ENCODE measurements at regions not wholly inside any gene's neighbourhood (a gene's known extent, or its start where the extent isn't known, plus 50 kb on each side); places are given as distances from the start of the nearest gene placed in this dataset.
"Not testable (repeated sequence)": the region's sequence is repeated elsewhere in the genome, so short reads cannot be mapped to it uniquely, and the experiment has no call there.

GRCh38 chr13:99796175-99796819, 175.3 kb downstream of the ZIC5 start:
- intact Hi-C loops (cut with micrococcal nuclease): no loop called here

- intact Hi-C loops (cut with micrococcal nuclease): no loop called here
These were observed 179.3 kb downstream of the ZIC5 start for GRCh38 chr13:99792079-99792921.

- intact Hi-C loops (cut with micrococcal nuclease): no loop called here
These were observed 188.9 kb downstream of the ZIC5 start for GRCh38 chr13:99782669-99783068.

- intact Hi-C loops (cut with micrococcal nuclease): no loop called here
These were observed 193.1 kb downstream of the ZIC5 start for GRCh38 chr13:99778500-99778899.

GRCh38 chr13:99777873-99778272, 193.7 kb downstream of the ZIC5 start:
- intact Hi-C loops (cut with micrococcal nuclease): no loop called here

- intact Hi-C loops (cut with micrococcal nuclease): no loop called here
These were observed 196.9 kb downstream of the ZIC5 start for GRCh38 chr13:99774644-99775043.

- intact Hi-C loops (cut with micrococcal nuclease): no loop called here
These were observed 202.6 kb downstream of the ZIC5 start for GRCh38 chr13:99768986-99769385.

GRCh38 chr13:99766641-99767045, 204.9 kb downstream of the ZIC5 start:
- intact Hi-C loops (cut with micrococcal nuclease): no loop called here

GRCh38 chr13:99765869-99766268, 205.7 kb downstream of the ZIC5 start:
- intact Hi-C loops (cut with micrococcal nuclease): no loop called here

- intact Hi-C loops (cut with micrococcal nuclease): no loop called here
These were observed 211.1 kb downstream of the ZIC5 start for GRCh38 chr13:99760456-99760855.

GRCh38 chr13:99759163-99759552, 212.4 kb downstream of the ZIC5 start:
- intact Hi-C loops (cut with micrococcal nuclease): no loop called here

GRCh38 chr13:99758460-99759162, 213.0 kb downstream of the ZIC5 start:
- intact Hi-C loops (cut with micrococcal nuclease): no loop called here

- intact Hi-C loops (cut with micrococcal nuclease): no loop called here
These were observed 213.7 kb downstream of the ZIC5 start for GRCh38 chr13:99757756-99758459.

GRCh38 chr13:99756281-99756680, 215.3 kb downstream of the ZIC5 start:
- intact Hi-C loops (cut with micrococcal nuclease): no loop called here

GRCh38 chr13:99754750-99755149, 216.8 kb downstream of the ZIC5 start:
- intact Hi-C loops (cut with micrococcal nuclease): not testable (repeated sequence)

- intact Hi-C loops (cut with micrococcal nuclease): no loop called here
These were observed 219.2 kb downstream of the ZIC5 start for GRCh38 chr13:99752373-99752772.

GRCh38 chr13:99751517-99752199, 219.9 kb downstream of the ZIC5 start:
- intact Hi-C loops (cut with micrococcal nuclease): no loop called here

GRCh38 chr13:99750951-99751350, 220.6 kb downstream of the ZIC5 start:
- intact Hi-C loops (cut with micrococcal nuclease): no loop called here

GRCh38 chr13:99749271-99750019, 222.1 kb downstream of the ZIC5 start:
- intact Hi-C loops (cut with micrococcal nuclease): no loop called here

GRCh38 chr13:99747403-99747710, 224.2 kb downstream of the ZIC5 start:
- intact Hi-C loops (cut with micrococcal nuclease): no loop called here

Data from T-helper 2 cell treated with Interferon-gamma antibody and Interleukin-4, amounts not matched to agents 100 ng/mL and 5 ng/mL, for 36 hours (primary cell).